NCI-H1694 (cell line): ENCODE measurements at regions not wholly inside any gene's neighbourhood (a gene's known extent, or its start where the extent isn't known, plus 50 kb on each side); places are given as distances from the start of the nearest gene placed in this dataset.

Experiments
- DNase-seq: peaks from one replicate; lab custom pipeline; 2025; lab: John Stamatoyannopoulos, UW

DNA sequence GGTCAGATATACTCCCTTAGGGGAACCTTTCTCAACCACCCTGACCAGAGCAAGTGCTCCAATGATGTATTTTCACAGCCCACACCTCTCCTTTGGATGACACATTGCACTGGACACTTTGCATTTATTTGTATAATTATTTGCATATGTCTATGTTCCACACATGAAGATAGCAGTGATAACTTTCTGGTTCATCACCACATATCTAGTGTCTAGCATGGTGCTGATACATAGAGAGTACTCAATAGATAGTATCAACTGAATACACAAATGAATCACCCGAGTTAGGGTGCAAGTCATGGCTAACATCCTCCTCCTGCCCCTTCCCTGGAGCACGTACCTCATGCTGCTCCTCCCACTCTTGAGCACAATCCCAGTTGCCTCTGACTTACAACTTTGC lies 617.6 kb downstream of the EBF1 start:
- DNase-seq, result no peak

DNA sequence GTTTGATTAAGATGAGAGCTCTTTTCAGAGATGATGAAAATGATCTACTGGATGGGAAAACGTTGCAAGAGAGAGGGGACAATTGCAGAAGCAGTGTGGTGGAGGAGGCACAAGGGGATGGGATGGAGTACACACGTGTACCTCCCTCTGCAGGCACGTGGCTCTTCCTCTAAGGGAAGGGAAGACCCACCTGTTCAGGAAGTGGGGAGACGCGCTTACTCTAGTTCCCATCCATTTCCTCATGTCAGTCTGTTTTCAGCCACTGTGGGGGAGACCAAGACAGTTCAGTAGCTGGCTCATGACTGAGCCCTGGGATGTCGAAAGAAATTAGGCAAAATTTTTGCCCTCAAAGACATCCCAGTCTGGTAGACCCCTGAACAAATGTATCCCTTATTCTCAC lies 619.2 kb upstream of the CLINT1 start:
- DNase-seq, result no peak

GRCh38 chr5:158477214-158477613 lies 618.3 kb upstream of the CLINT1 start:
- DNase-seq, result no peak

- DNase-seq, result no peak
These were observed 614.2 kb upstream of the CLINT1 start for GRCh38 chr5:158473016-158473635.

DNA sequence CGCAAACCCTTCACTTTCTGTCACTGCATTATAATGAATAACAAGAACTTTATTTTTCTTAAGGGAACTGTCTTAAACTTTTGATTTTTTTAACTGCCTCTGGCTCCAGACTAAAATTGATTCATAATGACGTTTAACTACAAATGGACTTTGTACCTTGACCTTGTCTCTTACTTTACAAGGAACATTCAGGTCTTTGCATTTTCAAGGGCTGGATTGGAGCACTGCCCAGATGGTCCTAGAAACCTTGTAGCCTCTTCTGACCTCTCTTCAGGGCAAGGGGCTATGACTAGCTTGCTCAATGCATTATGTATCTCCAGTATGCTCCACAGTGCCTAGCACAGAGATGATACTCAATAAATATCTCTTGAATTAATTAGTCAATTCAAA lies 612.6 kb upstream of the CLINT1 start:
- no peak for DNase-seq

DNA sequence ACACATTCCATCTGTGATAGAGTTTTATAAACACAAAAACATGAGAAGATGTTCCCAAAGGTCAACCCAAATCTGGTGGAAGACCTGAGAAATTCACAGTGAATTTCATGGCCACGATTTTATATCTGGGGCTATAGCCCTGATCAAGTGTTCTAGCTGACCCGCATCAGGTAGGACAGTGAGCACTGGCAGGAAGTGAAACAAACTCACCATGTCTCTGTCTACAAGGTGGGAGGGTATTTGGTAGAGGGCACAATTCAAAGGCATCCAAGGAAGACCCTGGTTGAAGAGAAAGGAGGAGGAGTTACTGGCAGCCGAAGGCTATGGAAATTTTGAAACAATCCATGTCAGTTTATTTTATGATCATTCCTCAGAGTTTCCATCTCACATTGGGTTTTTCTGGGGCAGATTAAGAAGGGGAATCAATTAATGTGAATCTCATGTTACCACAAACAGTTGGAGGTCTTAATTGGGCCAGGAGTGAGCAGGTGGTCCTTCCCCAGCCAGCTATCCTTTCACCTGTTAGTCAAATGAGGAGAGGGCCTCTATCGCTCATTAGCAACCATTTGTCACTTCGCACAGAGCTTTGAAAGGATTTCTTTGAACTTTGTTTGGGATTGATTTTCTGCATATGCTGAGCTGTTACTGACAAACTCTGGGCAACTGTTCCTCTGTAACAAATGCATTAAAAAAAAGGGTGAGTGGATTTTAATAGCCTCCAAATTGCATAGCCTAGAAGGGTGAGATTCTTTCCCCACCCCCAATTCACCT lies 612.0 kb upstream of the CLINT1 start:
- no peak for DNase-seq

- DNase-seq, result no peak
These were observed 609.5 kb upstream of the CLINT1 start for GRCh38 chr5:158468444-158468843.

- no peak for DNase-seq
These were observed 607.2 kb upstream of the CLINT1 start for GRCh38 chr5:158466191-158466590.

GRCh38 chr5:158465086-158465972 lies 606.4 kb upstream of the CLINT1 start:
- DNase-seq, result no peak

DNA sequence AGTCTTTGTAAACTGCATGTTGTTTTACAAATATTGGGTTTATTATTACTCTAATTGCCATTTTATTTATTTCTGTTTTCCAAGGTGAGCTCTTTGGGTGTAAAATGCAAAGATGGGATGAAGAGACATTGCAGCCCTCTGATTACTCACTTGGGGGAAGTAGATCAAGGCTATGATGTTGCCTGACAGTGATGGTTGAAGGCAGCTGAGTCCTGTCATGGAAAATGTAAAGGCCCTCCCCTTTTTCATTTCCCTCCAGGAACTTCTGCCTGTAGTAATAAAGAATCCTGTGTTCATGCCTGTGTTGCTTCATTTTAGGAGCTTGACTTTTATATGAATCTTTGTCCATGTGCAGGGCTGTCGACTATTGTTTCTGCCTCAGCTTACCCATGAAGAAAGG lies 605.4 kb upstream of the CLINT1 start:
- no peak for DNase-seq

DNA sequence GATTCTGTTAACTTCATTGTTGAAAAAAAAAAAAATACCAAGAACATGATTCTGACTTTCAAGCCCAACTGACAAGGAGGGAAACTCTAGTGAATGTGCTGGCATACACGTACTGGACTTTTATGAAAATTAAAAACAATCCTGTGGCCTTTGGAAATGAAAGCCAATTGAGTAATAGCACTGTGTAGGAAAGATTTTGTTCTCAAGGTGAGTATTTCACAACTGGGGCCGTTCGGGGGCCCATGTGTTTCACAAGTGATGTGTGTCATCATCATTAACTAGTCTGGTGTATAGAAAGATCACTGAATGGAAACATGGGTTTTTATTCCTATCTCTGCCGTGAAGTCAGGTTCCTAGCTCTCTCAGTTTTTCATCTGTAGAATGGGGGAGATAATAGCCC lies 605.0 kb upstream of the CLINT1 start:
- no peak for DNase-seq

GRCh38 chr5:158463188-158463587 lies 604.2 kb upstream of the CLINT1 start:
- no peak for DNase-seq

DNA sequence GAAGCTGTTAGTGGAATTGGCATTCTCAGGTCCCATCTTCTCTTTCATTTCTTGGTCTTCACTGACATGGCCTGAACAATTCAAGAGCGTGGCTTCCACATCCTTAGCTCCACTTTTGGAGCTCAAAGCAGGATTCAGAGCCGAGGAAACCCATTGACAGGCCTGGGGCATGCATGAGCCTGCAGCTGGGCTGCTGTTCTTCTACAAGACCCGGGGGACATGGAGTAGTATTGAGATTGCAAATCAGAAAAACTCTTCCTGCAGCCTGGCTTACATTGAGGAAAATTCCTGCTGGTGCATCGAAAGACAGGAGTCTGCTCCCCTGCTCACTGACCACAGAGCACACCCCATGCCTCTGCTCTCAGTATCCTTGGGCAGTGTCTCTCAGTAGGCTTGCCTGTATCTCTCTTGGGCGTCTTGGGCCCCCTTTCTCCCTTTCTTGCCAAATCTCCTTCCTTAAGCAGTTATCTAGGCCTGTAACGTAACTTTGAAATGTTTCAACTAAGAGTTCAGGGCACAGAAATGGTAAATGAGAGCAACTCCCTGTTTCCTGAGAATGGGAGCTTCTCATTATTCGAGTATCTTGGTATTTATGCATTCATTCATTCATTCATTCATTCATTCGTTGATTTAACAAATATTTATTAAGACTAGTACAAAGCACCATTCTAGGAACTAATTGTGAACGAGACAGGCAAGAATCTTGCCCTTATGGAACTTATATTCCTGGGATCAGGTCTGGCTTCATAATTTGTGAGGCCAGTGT lies 603.6 kb upstream of the CLINT1 start:
- no peak for DNase-seq

DNA sequence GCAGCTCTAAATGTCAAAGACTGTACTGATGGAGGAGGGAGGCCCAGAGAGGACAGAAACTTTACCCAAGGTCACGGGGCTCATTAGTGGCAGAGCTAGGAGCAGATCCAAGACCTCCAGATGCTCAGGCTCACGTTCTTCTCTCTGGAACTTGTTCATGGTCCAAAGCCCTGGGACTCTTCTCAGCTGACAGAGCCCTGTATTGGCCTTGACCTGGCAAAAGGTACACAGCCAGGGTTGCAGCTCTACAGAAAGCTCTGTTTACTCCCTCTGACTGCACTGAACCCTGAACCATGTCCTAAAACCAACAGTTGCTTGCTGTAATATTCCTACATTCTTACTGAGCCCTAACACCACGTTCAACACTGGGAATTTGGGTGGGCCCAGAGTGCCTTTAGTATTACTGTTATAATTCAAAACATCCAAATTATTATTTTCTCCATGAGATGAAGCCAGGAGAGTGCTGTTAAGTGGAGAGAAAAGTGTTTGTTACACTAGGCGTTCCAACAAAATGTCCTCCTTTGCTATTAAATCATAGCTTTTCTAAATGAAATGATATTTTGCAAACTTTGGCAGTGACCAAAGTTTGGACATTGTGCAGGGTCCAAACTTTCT lies 602.4 kb upstream of the CLINT1 start:
- DNase-seq, result no peak

GRCh38 chr5:158458086-158458485 lies 599.1 kb upstream of the CLINT1 start:
- DNase-seq, result no peak

- no peak for DNase-seq
These were observed 597.8 kb upstream of the CLINT1 start for GRCh38 chr5:158456756-158457155.

GRCh38 chr5:158456241-158456640 lies 597.3 kb upstream of the CLINT1 start:
- DNase-seq, result no peak

DNA sequence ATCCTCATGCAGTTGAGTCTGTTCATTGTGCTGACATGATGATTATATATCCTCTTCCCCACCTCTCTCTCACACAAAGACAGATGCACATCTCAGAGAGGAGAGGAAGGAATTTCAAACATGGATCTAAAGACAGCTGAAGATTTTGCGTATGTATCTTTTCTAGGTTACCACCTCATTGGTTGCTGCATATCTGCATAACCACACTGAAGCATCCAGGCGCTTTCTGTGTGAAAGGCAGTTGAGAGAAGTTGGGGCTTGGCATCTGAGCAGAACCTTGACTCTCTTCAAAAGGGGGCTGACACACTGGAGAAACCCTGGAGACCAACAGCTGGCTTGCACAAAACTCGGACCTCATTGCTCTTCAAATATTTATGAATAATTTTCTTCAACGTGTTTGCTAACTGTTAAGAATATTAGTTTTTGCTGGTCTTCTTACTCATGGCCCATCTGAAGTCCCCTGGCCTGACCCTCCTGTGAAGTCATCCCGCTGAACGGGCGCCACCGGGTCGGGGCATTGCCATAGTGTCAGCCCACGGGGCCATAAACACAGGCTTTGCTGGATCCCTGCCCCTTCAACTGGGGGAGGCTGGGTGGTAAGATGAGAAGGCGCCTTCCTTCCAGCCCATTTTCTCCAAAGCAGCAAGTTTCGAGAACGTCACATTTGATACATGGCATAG lies 593.2 kb upstream of the CLINT1 start:
- DNase-seq, result no peak

DNA sequence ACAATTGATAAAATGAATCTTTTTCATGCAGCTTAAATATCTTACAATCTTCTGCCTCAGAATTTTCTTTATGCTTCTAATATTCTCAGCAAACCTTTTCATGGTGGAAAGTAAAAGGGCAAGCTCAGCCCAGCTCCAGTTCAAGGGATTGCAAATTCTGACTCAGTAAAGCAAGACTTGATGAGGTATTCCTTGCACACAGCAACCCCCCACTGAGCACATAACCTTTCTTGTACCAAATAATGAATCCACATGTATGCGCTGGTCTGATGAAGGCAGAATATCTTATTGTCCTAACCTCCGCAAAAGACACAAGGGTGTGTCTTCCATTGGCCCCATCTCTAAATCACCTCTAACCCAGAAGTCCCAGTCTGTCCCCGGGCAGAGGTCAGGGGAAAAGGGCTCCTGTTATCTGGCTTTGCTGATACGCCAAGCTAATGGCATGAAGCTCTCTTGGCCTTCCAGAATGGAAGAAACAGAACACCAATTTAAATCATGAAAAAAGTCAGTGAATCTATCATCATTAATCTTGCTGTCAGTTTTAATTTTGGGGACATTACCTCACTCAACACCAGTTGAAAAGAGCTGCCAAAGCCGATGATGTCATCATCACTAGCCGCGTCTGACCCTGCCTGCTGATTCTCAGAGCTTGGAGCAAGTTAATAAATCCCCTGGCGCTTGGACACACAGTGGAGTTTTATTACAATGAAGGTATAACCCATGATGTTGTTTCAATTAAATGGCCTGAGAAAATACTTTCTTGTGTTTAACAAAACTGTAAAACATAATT lies 592.5 kb upstream of the CLINT1 start:
- DNase-seq, result no peak

DNA sequence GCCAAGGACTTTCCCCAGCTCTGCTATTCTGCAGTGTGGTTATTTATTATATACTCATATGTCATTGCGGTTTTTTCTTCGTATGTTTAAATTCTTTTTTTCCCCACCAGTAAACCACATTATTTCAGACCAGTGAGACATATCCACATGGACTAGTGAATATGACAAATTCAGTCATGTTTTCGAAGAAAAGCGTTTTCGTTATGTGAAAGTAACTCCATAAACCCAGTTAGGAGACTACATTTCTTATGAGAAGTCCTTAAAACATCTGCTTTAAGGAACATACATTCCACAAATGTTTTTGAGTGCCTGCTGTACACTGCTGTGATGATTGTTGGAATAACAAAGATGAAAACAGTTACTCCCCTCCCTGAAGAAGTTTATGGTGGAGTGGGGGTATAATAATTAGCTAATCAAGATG lies 591.8 kb upstream of the CLINT1 start:
- DNase-seq, result no peak
